ENCODE measurements at regions not wholly inside any gene's neighbourhood (a gene's known extent, or its start where the extent isn't known, plus 50 kb on each side); places are given as distances from the start of the nearest gene placed in this dataset.

- no peak overlapping the region for H3K4me3 Mint-ChIP-seq (ENCODE audit: unreplicated experiment)
- no peaks in the 10 kb centered on the region for H3K4me1 Mint-ChIP-seq (ENCODE audit: unreplicated experiment)
- H3K27ac Mint-ChIP-seq (ENCODE audit: unreplicated experiment): no peak overlapping the region
- no peaks in the 10 kb centered on the region for H3K27me3 Mint-ChIP-seq (ENCODE audit: unreplicated experiment)
- no peaks in the 10 kb centered on the region for H3K36me3 Mint-ChIP-seq (ENCODE audit: low read depth, unreplicated experiment)
- TF ChIP-seq CTCF (IDR thresholded peaks at IDR 0.05; ENCODE audit: unreplicated experiment): no peak
- DNase-seq (ENCODE audit: low spot score): no peak
- peaks cover 18% of the 10 kb centered on the region for H3K9me3 Mint-ChIP-seq (ENCODE audit: unreplicated experiment)
Measured at GRCh38 chr3:5290915-5291314, 103.4 kb downstream of the EDEM1 start.

GRCh38 chr3:5292512-5292911, 105.0 kb downstream of the EDEM1 start:
- no peaks in the 10 kb centered on the region for H3K27me3 Mint-ChIP-seq (ENCODE audit: unreplicated experiment)
- no peak for DNase-seq (ENCODE audit: low spot score)
- H3K36me3 Mint-ChIP-seq (ENCODE audit: low read depth, unreplicated experiment): no peaks in the 10 kb centered on the region
- no peak overlapping the region for H3K4me3 Mint-ChIP-seq (ENCODE audit: unreplicated experiment)
- TF ChIP-seq CTCF (IDR thresholded peaks at IDR 0.05; ENCODE audit: unreplicated experiment): no peak
- no peaks in the 10 kb centered on the region for H3K4me1 Mint-ChIP-seq (ENCODE audit: unreplicated experiment)
- no peak overlapping the region for H3K27ac Mint-ChIP-seq (ENCODE audit: unreplicated experiment)
- peaks cover 13% of the 10 kb centered on the region for H3K9me3 Mint-ChIP-seq (ENCODE audit: unreplicated experiment)

GRCh38 chr3:5293207-5293606, 105.7 kb downstream of the EDEM1 start:
- Mint-ChIP-seq H3K4me1 (ENCODE audit: unreplicated experiment) (no peaks in the 10 kb centered on the region), H3K4me3 (ENCODE audit: unreplicated experiment) (no peak overlapping the region), H3K36me3 (ENCODE audit: low read depth, unreplicated experiment) (no peaks in the 10 kb centered on the region), H3K27ac (ENCODE audit: unreplicated experiment) (no peak overlapping the region), H3K9me3 (ENCODE audit: unreplicated experiment) (peaks cover 8% of the 10 kb centered on the region), H3K27me3 (ENCODE audit: unreplicated experiment) (no peaks in the 10 kb centered on the region)
- TF ChIP-seq CTCF (IDR thresholded peaks at IDR 0.05; ENCODE audit: unreplicated experiment): no peak
- DNase-seq (ENCODE audit: low spot score): no peak

- Mint-ChIP-seq H3K9me3 (ENCODE audit: unreplicated experiment) (peaks cover 4% of the 10 kb centered on the region), H3K4me3 (ENCODE audit: unreplicated experiment) (no peak overlapping the region)
- DNase-seq (ENCODE audit: low spot score): no peak
Measured at GRCh38 chr3:5294356-5294755, 106.8 kb downstream of the EDEM1 start.

GRCh38 chr3:5295191-5295690, 107.7 kb downstream of the EDEM1 start:
- no peak for DNase-seq (ENCODE audit: low spot score)
- H3K4me3 Mint-ChIP-seq (ENCODE audit: unreplicated experiment): no peak overlapping the region
- H3K27ac Mint-ChIP-seq (ENCODE audit: unreplicated experiment): no peak overlapping the region
- peaks cover 2% of the 10 kb centered on the region for H3K27me3 Mint-ChIP-seq (ENCODE audit: unreplicated experiment)
- no peaks in the 10 kb centered on the region for H3K4me1 Mint-ChIP-seq (ENCODE audit: unreplicated experiment)
- TF ChIP-seq CTCF (IDR thresholded peaks at IDR 0.05; ENCODE audit: unreplicated experiment): no peak
- H3K9me3 Mint-ChIP-seq (ENCODE audit: unreplicated experiment): peaks cover 4% of the 10 kb centered on the region
- H3K36me3 Mint-ChIP-seq (ENCODE audit: low read depth, unreplicated experiment): no peaks in the 10 kb centered on the region

More at GRCh38 chr3:5294356-5294755, 106.8 kb downstream of the EDEM1 start:
- H3K4me1 Mint-ChIP-seq (ENCODE audit: unreplicated experiment): no peaks in the 10 kb centered on the region
- no peak for TF ChIP-seq CTCF (IDR thresholded peaks at IDR 0.05; ENCODE audit: unreplicated experiment)
- H3K27ac Mint-ChIP-seq (ENCODE audit: unreplicated experiment): no peak overlapping the region
- H3K27me3 Mint-ChIP-seq (ENCODE audit: unreplicated experiment): no peaks in the 10 kb centered on the region
- H3K36me3 Mint-ChIP-seq (ENCODE audit: low read depth, unreplicated experiment): no peaks in the 10 kb centered on the region
